Testis (tissue), 2 donors: ENCODE measurements at regions not wholly inside any gene's neighbourhood (a gene's known extent, or its start where the extent isn't known, plus 50 kb on each side); places are given as distances from the start of the nearest gene placed in this dataset.

Source experiments
- DNase-seq: peaks from one replicate; pipeline ENCODE4 v3.0.0-alpha.2; 2019
- H3K27ac ChIP-seq, 2 donors: fragments of 200-600 bp; sonication (generic); one replicate each; pipeline ENCODE4 v1.5.1; 2019
- H3K27me3 ChIP-seq: fragments of 200-600 bp; sonication (generic); one replicate; pipeline ENCODE4 v1.5.1; 2019
- H3K36me3 ChIP-seq: fragments of 200-600 bp; sonication (generic); one replicate; pipeline ENCODE4 v1.5.1; 2017; ENCODE audit warnings: low read depth; ENCODE audit errors: missing control alignments
- H3K4me1 ChIP-seq: fragments of 200-600 bp; sonication (generic); one replicate; pipeline ENCODE4 v1.5.1; 2019
- H3K4me3 ChIP-seq, 2 donors: fragments of 200-600 bp; sonication (generic); one replicate each; pipeline ENCODE4 v1.5.1; 2017 to 2019
- H3K9me3 ChIP-seq: fragments of 200-600 bp; sonication (generic); one replicate; pipeline ENCODE4 v1.5.1; 2017
- CTCF ChIP-seq, 3 experiments: fragments of 450-650 bp in 2 of 3; fragments of 200-600 bp in 1 of 3; sonication (generic) in 1 of 3; IDR thresholded peaks; one replicate each; pipeline ENCODE4 v1.5.1; 2016 to 2019; ENCODE audit warnings: antibody characterized with exemption in 3 of 3, mild to moderate bottlenecking in 2 of 3, moderate library complexity in 1 of 3
- POLR2A ChIP-seq: fragments of 450-650 bp; IDR thresholded peaks from one replicate; pipeline ENCODE4 v1.6.1; 2017; ENCODE audit warnings: antibody characterized with exemption, mild to moderate bottlenecking, moderate library complexity
- WGBS, 2 donors: methylation state at CpG; one replicate each; pipeline ENCODE4 v1.1.5; 2018; 5-methylcytosine and 5-hydroxymethylcytosine counted together
- intact Hi-C: fragments of 100-400 bp; cut with DNase I; formaldehyde crosslinking; loops from one replicate; pipeline ENCODE4 v1.15.1; 2023; ENCODE audit warnings: low total_unique reads

GRCh38 chr12:67819902-67820301 lies 169.3 kb upstream of the IFNG-AS1 start:
- no peak for DNase-seq
- H3K27ac ChIP-seq, result no peak overlapping the region
- H3K4me1 ChIP-seq, result no peaks in the 10 kb centered on the region
- TF ChIP-seq CTCF (IDR thresholded peaks at IDR 0.05), result no peak
- no peak for TF ChIP-seq POLR2A
- H3K36me3 ChIP-seq, result no peaks in the 10 kb centered on the region
- intact Hi-C loops, result no loop called here
- H3K9me3 ChIP-seq, result no peaks in the 10 kb centered on the region
- H3K4me3 ChIP-seq, result no peak overlapping the region
- 73 to 83% methylated on average over 2 of the region's 2 CpGs for WGBS, 2 donors
- no peaks in the 10 kb centered on the region for H3K27me3 ChIP-seq

GRCh38 chr12:67820694-67821093 lies 168.6 kb upstream of the IFNG-AS1 start:
- intact Hi-C loops, result no loop called here
- Histone ChIP-seq H3K4me3 (no peak overlapping the region), H3K27ac (no peak overlapping the region), H3K36me3 (no peaks in the 10 kb centered on the region), H3K27me3 (no peaks in the 10 kb centered on the region), H3K4me1 (no peaks in the 10 kb centered on the region), H3K9me3 (no peaks in the 10 kb centered on the region)
- DNase-seq, result no peak
- 77 to 79% methylated on average over 7 of the region's 7 CpGs for WGBS, 2 donors
- TF ChIP-seq POLR2A (no peak), CTCF (IDR thresholded peaks at IDR 0.05) (no peak)

GRCh38 chr12:67822826-67823225 lies 166.4 kb upstream of the IFNG-AS1 start:
- Histone ChIP-seq H3K27me3 (no peaks in the 10 kb centered on the region), H3K9me3 (no peaks in the 10 kb centered on the region), H3K4me3 (no peak overlapping the region), H3K4me1 (no peaks in the 10 kb centered on the region), H3K27ac (no peak overlapping the region), H3K36me3 (no peaks in the 10 kb centered on the region)
- TF ChIP-seq POLR2A (no peak), CTCF (IDR thresholded peaks at IDR 0.05) (no peak)
- intact Hi-C loops, result no loop called here
- no peak for DNase-seq
- WGBS, 2 donors, result 95 to 100% methylated on average over 1 of the region's 1 CpG

- TF ChIP-seq CTCF (IDR thresholded peaks at IDR 0.05) (no peak), POLR2A (no peak)
- Histone ChIP-seq H3K27ac (no peak overlapping the region), H3K4me3 (no peak overlapping the region), H3K36me3 (no peaks in the 10 kb centered on the region), H3K9me3 (no peaks in the 10 kb centered on the region), H3K4me1 (no peaks in the 10 kb centered on the region), H3K27me3 (no peaks in the 10 kb centered on the region)
- no peak for DNase-seq
- 44 to 69% methylated on average over 2 of the region's 2 CpGs for WGBS, 2 donors
- intact Hi-C loops, result no loop called here
Observed at GRCh38 chr12:67826148-67826547, 163.1 kb upstream of the IFNG-AS1 start.

- no peak for TF ChIP-seq CTCF (IDR thresholded peaks at IDR 0.05)
- no peak for TF ChIP-seq POLR2A
- H3K9me3 ChIP-seq, result no peaks in the 10 kb centered on the region
- peak overlapping the region; percentile 42 to 69 for H3K27ac ChIP-seq
- H3K4me3 ChIP-seq, result peak overlapping the region in 1 of 2 donors; percentile 4
- H3K36me3 ChIP-seq, result no peaks in the 10 kb centered on the region
- H3K27me3 ChIP-seq, result no peaks in the 10 kb centered on the region
- WGBS, 2 donors, result 73% methylated on average over 5 of the region's 5 CpGs
- no peaks in the 10 kb centered on the region for H3K4me1 ChIP-seq
- intact Hi-C loops, result no loop called here
- no peak for DNase-seq
Observed at GRCh38 chr12:67826946-67827720, 162.1 kb upstream of the IFNG-AS1 start.
